ENCODE measurements at regions not wholly inside any gene's neighbourhood (a gene's known extent, or its start where the extent isn't known, plus 50 kb on each side); places are given as distances from the start of the nearest gene placed in this dataset.

GRCh38 chr16:47026947-47027346 is 53.5 kb upstream of the DNAJA2 start:
- Mint-ChIP-seq H3K9me3 (no peaks in the 10 kb centered on the region), H3K4me3 (no peak overlapping the region), H3K27me3 (no peaks in the 10 kb centered on the region), H3K36me3 (ENCODE audit: low read depth) (no peaks in the 10 kb centered on the region), H3K27ac (no peak overlapping the region), H3K4me1 (peaks cover 3% of the 10 kb centered on the region)
- ATAC-seq (ENCODE audit: low read depth) (no peak), DNase-seq (no peak)
- intact Hi-C loops (cut with micrococcal nuclease) = no loop called here
- ChIA-PET POLR2A (no interaction called here), CTCF (no interaction called here)
- TF ChIP-seq CTCF (IDR thresholded peaks at IDR 0.05) = no peak

- H3K9me3 Mint-ChIP-seq = no peaks in the 10 kb centered on the region
- no peak overlapping the region for H3K27ac Mint-ChIP-seq
- TF ChIP-seq CTCF (IDR thresholded peaks at IDR 0.05) = no peak
- POLR2A ChIA-PET = no interaction called here
- H3K4me3 Mint-ChIP-seq = no peak overlapping the region
- H3K27me3 Mint-ChIP-seq = no peaks in the 10 kb centered on the region
- no peaks in the 10 kb centered on the region for H3K36me3 Mint-ChIP-seq (ENCODE audit: low read depth)
- ATAC-seq (ENCODE audit: low read depth) (no peak), DNase-seq (no peak)
- CTCF ChIA-PET = no interaction called here
- peaks cover 3% of the 10 kb centered on the region for H3K4me1 Mint-ChIP-seq
- intact Hi-C loops (cut with micrococcal nuclease) = no loop called here
Observed at GRCh38 chr16:47026492-47026891, 53.0 kb upstream of the DNAJA2 start.

- Mint-ChIP-seq H3K4me1 (peaks cover 3% of the 10 kb centered on the region), H3K4me3 (no peak overlapping the region), H3K27me3 (no peaks in the 10 kb centered on the region), H3K27ac (no peak overlapping the region), H3K36me3 (ENCODE audit: low read depth) (no peaks in the 10 kb centered on the region), H3K9me3 (no peaks in the 10 kb centered on the region)
- TF ChIP-seq CTCF (IDR thresholded peaks at IDR 0.05) = no peak
- ChIA-PET POLR2A (no interaction called here), CTCF (interaction anchor here (1.1 to 1.7 kb wide), 2 partner anchors 9 to 12 kb away, joined by 3 to 4 read pairs; no protein-coding TSS in a partner anchor)
- ATAC-seq (ENCODE audit: low read depth) (no peak), DNase-seq (no peak)
- intact Hi-C loops (cut with micrococcal nuclease) = no loop called here
Observed at GRCh38 chr16:47025641-47026040, 52.2 kb upstream of the DNAJA2 start.
